Endothelial cell of umbilical vein (primary cell): ENCODE measurements at regions not wholly inside any gene's neighbourhood (a gene's known extent, or its start where the extent isn't known, plus 50 kb on each side); places are given as distances from the start of the nearest gene placed in this dataset.

ENCODE experiments used
- BruUV-seq: library from RNA; stranded (reverse); fragments of 400-500 nt; replicated peaks from 2 replicates; lab custom pipeline; 2021; lab: Mats Ljungman, UMichigan
- CTCF ChIA-PET: fragments of 300-600, 350-600 bp; sonication (Branson Sonifier 250); formaldehyde crosslinking; loops from one replicate; lab custom pipeline; 2021; ENCODE audit warnings: antibody characterized with exemption, inconsistent platforms; lab: Charles Lee
- POLR2A ChIA-PET: fragments of 300-600, 350-600 bp; sonication (Branson Sonifier 250); formaldehyde crosslinking; loops from one replicate; lab custom pipeline; 2021; ENCODE audit warnings: antibody characterized with exemption, inconsistent platforms; lab: Charles Lee
- DNase-seq: peaks from one replicate; pipeline ENCODE4 v3.0.0-alpha.2; 2011; ENCODE audit warnings: low read depth, low spot score
- FAIRE-seq: peaks from 2 replicates; lab custom pipeline; 2011; peaks lifted over from hg19 to GRCh38; lab: Jason Lieb, UNC
- H2AFZ ChIP-seq: 2 replicates; pipeline ENCODE4 v1.6.0; 2012; ENCODE audit warnings: low read depth, low read length, control low read depth, inconsistent platforms
- H3K27ac ChIP-seq: 2 replicates; pipeline ENCODE4 v1.5.1; 2011; ENCODE audit warnings: low read depth, mild to moderate bottlenecking, control low read depth, low read length, moderate library complexity; ENCODE audit not compliant: insufficient read depth
- H3K27me3 ChIP-seq, 2 experiments: 2 replicates each; pipeline versions ENCODE4 v1.6.0 to v1.6.1; 2011; ENCODE audit warnings: low read length in 2 of 2, mixed read lengths in 1 of 2; ENCODE audit not compliant: control insufficient read depth in 2 of 2, insufficient read depth in 2 of 2
- H3K36me3 ChIP-seq, 2 experiments: 2 replicates in 1 of 2; 3 replicates in 1 of 2; pipeline ENCODE4 v1.5.1; 2011; ENCODE audit warnings: low read length in 2 of 2, mild to moderate bottlenecking in 1 of 2, moderate library complexity in 1 of 2; ENCODE audit not compliant: control insufficient read depth in 2 of 2, insufficient read depth in 2 of 2; ENCODE audit errors: extremely low read depth in 1 of 2
- H3K4me1 ChIP-seq: 3 replicates; pipeline ENCODE4 v1.5.1; 2011; ENCODE audit warnings: mild to moderate bottlenecking, low read length; ENCODE audit not compliant: control insufficient read depth, insufficient read depth; ENCODE audit errors: extremely low read depth
- H3K4me2 ChIP-seq: 2 replicates; pipeline ENCODE4 v1.6.1; 2011; ENCODE audit warnings: low read length, control low read depth, mixed read lengths; ENCODE audit not compliant: insufficient read depth
- H3K4me3 ChIP-seq, 3 experiments: fragments of 200-600 bp in 1 of 3; sonication (generic), shearing (Covaris generic) in 1 of 3; replicated peaks in 1 of 3; 2 replicates each; pipeline ENCODE4 v1.5.1; 2011 to 2016; ENCODE audit warnings: control low read depth in 3 of 3, low read length in 3 of 3, mild to moderate bottlenecking in 2 of 3, inconsistent platforms in 1 of 3, low read depth in 1 of 3, moderate library complexity in 1 of 3; ENCODE audit not compliant: insufficient read depth in 1 of 3
- H3K79me2 ChIP-seq: 2 replicates; pipeline ENCODE4 v1.6.0; 2012; ENCODE audit warnings: low read length, inconsistent platforms; ENCODE audit not compliant: control insufficient read depth, insufficient read depth
- H3K9ac ChIP-seq: replicated peaks from 2 replicates; pipeline ENCODE3; 2011; ENCODE audit warnings: low read length, control low read depth; ENCODE audit not compliant: insufficient read depth; ENCODE audit errors: extremely low read depth
- H3K9me1 ChIP-seq: replicated peaks from 3 replicates; pipeline ENCODE4 v1.6.0; 2011; ENCODE audit warnings: mild to moderate bottlenecking, low read length; ENCODE audit not compliant: control insufficient read depth, insufficient read depth; ENCODE audit errors: extremely low read depth
- H3K9me3 ChIP-seq: replicated peaks from 2 replicates; pipeline ENCODE4 v1.5.1; 2012; ENCODE audit warnings: low read length, inconsistent platforms; ENCODE audit not compliant: control insufficient read depth, insufficient read depth
- H4K20me1 ChIP-seq: replicated peaks from 2 replicates; pipeline ENCODE3; 2011; ENCODE audit warnings: mild to moderate bottlenecking, low read length; ENCODE audit not compliant: control insufficient read depth, insufficient read depth; ENCODE audit errors: extremely low read depth
- EZH2 ChIP-seq: IDR thresholded peaks from 2 replicates; pipeline ENCODE4 v1.6.1; 2012; ENCODE audit warnings: borderline replicate concordance, low read depth, mild to moderate bottlenecking, moderate library complexity, low read length, inconsistent platforms; ENCODE audit not compliant: severe bottlenecking
- GATA2 ChIP-seq: IDR thresholded peaks from 2 replicates; pipeline ENCODE4 v1.7.0; 2011; ENCODE audit warnings: low read depth, mild to moderate bottlenecking, moderate library complexity, mixed read lengths, low read length; ENCODE audit not compliant: insufficient read length, insufficient read depth
- JUN ChIP-seq: IDR thresholded peaks from 2 replicates; pipeline ENCODE4 v1.6.1; 2011; ENCODE audit warnings: borderline replicate concordance, low read depth; ENCODE audit not compliant: insufficient read length, insufficient read depth
- POLR2A ChIP-seq: IDR thresholded peaks from 2 replicates; pipeline ENCODE4 v1.6.1; 2012; ENCODE audit warnings: low read depth, mild to moderate bottlenecking, control low read depth, low read length
- POLR2AphosphoS5 ChIP-seq: IDR thresholded peaks from 2 replicates; pipeline ENCODE4 v1.6.1; 2012; ENCODE audit warnings: low read depth, mild to moderate bottlenecking, control low read depth, low read length, moderate library complexity; ENCODE audit not compliant: insufficient read depth
- dilution Hi-C: fragments of 300-500 bp; cut with MboI; formaldehyde crosslinking; loops from one replicate; pipeline ENCODE4 v1.15.0; 2019; ENCODE audit warnings: low sequenced_read_pairs; ENCODE audit not compliant: extremely low pct_ligation_motif_present
- intact Hi-C: fragments of 100-400 bp; cut with micrococcal nuclease; formaldehyde crosslinking; loops from one replicate; pipeline ENCODE4 v1.10.0; 2022
- TF ChIP-seq, protein P1 (sequence below), 2 donors: IDR thresholded peaks; 1 replicate in 1 of 2; 2 replicates in 1 of 2; pipeline ENCODE4 v1.5.1; 2011; ENCODE audit warnings: low read length in 2 of 2, mild to moderate bottlenecking in 2 of 2, moderate library complexity in 2 of 2, control low read depth in 1 of 2, inconsistent platforms in 1 of 2, low read depth in 1 of 2; ENCODE audit not compliant: insufficient read depth in 1 of 2; ENCODE audit errors: extremely low read depth in 1 of 2

DNA sequence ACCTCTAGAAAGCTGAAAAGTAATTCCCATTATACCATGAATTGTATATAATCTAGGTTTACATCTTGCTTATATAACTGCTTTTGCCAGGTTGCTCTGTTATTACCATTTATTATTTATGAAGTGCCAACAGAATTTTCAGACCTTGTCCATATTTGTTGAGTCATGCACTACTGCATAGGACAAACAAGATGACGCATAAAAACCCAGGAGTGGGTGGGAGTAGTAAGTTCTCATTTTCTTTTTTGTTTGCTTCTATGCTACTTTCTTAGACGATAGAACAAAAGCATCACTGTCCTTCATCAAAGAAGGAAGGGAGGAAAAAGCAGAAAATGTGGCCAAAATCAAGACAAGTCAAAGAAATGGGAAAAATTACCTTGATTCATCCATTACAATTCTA is 119.0 kb upstream of the RASSF8 start:
- Histone ChIP-seq H3K4me3 (no peak overlapping the region), H2AFZ (peak overlapping the region; percentile 10), H3K4me1 (peaks cover 18% of the 10 kb centered on the region), H3K9ac (no peak overlapping the region), H3K79me2 (no peaks in the 10 kb centered on the region), H3K27ac (peak overlapping the region; percentile 15), H4K20me1 (no peaks in the 10 kb centered on the region), H3K36me3 (no peaks in the 10 kb centered on the region), H3K27me3 (no peaks in the 10 kb centered on the region), H3K9me1 (no peaks in the 10 kb centered on the region), H3K9me3 (no peaks in the 10 kb centered on the region), H3K4me2 (no peak overlapping the region)
- BruUV-seq = no TSS peak
- no peak for TF ChIP-seq POLR2A
- TF ChIP-seq POLR2AphosphoS5 = no peak
- TF ChIP-seq EZH2 = no peak
- peak; percentile 69 for TF ChIP-seq JUN
- no peak for TF ChIP-seq GATA2
- TF ChIP-seq, protein P1, sequence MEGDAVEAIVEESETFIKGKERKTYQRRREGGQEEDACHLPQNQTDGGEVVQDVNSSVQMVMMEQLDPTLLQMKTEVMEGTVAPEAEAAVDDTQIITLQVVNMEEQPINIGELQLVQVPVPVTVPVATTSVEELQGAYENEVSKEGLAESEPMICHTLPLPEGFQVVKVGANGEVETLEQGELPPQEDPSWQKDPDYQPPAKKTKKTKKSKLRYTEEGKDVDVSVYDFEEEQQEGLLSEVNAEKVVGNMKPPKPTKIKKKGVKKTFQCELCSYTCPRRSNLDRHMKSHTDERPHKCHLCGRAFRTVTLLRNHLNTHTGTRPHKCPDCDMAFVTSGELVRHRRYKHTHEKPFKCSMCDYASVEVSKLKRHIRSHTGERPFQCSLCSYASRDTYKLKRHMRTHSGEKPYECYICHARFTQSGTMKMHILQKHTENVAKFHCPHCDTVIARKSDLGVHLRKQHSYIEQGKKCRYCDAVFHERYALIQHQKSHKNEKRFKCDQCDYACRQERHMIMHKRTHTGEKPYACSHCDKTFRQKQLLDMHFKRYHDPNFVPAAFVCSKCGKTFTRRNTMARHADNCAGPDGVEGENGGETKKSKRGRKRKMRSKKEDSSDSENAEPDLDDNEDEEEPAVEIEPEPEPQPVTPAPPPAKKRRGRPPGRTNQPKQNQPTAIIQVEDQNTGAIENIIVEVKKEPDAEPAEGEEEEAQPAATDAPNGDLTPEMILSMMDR (IDR thresholded peaks at IDR 0.05; ENCODE audit: extremely low read depth in 1 of 2, insufficient read depth in 1 of 2, low read depth in 1 of 2, low read length in 2 of 2) = no peak
- DNase-seq = peak; percentile 55
- POLR2A ChIA-PET = no interaction called here
- intact Hi-C loops (no loop called here), dilution Hi-C loops (no loop called here)
- CTCF ChIA-PET = no interaction called here
- FAIRE-seq = peak; percentile 64
